Bronchial epithelial cell (primary cell): ENCODE measurements at regions not wholly inside any gene's neighbourhood (a gene's known extent, or its start where the extent isn't known, plus 50 kb on each side); places are given as distances from the start of the nearest gene placed in this dataset.
"Not testable (repeated sequence)": the region's sequence is repeated elsewhere in the genome, so short reads cannot be mapped to it uniquely, and the experiment has no call there.

Experiments used
- DNase-seq: peaks from one replicate; pipeline ENCODE4 v3.0.0-alpha.2; 2010; ENCODE audit warnings: low read depth
- FAIRE-seq: peaks from 2 replicates; lab custom pipeline; 2011; peaks lifted over from hg19 to GRCh38; lab: Jason Lieb, UNC
- H3K27me3 ChIP-seq: 2 replicates; pipeline ENCODE4 v1.5.1; 2011; ENCODE audit warnings: low read length; ENCODE audit not compliant: control insufficient read depth, insufficient read depth
- H3K36me3 ChIP-seq: 2 replicates; pipeline ENCODE4 v1.5.1; 2011; ENCODE audit warnings: low read length; ENCODE audit not compliant: control insufficient read depth, insufficient read depth
- H3K4me3 ChIP-seq: 2 replicates; pipeline ENCODE4 v1.5.1; 2011; ENCODE audit warnings: mild to moderate bottlenecking, low read depth, low read length, control low read depth
- TF ChIP-seq, protein P1 (sequence below): IDR thresholded peaks from 2 replicates; pipeline ENCODE4 v1.5.1; 2011; ENCODE audit warnings: mild to moderate bottlenecking, moderate library complexity, low read length, control low read depth, inconsistent platforms; ENCODE audit not compliant: insufficient read depth, severe bottlenecking

DNA sequence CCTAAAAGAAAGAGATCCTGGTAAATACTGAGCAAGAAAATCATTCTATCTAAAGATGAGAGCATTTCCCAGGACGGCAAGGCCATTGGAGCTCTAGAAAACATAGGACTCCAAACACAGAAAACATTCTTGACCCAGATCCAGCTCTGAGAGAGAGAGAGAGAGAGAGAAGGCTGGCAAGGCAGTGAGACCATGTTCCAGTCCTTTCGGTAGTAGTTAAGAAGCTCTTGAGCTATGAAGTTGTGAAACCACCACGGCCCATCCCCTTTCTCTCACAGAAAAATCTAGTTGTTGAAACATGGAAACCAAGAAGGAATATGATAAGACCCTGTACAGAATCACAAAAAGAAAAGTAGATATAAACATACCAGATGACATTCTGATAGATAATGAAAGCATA, 212.4 kb upstream of the NPSR1 start:
- Histone ChIP-seq H3K36me3 (no peaks in the 10 kb centered on the region), H3K4me3 (no peak overlapping the region), H3K27me3 (no peaks in the 10 kb centered on the region)
- FAIRE-seq (no peak), DNase-seq (no peak)
- TF ChIP-seq, protein P1, sequence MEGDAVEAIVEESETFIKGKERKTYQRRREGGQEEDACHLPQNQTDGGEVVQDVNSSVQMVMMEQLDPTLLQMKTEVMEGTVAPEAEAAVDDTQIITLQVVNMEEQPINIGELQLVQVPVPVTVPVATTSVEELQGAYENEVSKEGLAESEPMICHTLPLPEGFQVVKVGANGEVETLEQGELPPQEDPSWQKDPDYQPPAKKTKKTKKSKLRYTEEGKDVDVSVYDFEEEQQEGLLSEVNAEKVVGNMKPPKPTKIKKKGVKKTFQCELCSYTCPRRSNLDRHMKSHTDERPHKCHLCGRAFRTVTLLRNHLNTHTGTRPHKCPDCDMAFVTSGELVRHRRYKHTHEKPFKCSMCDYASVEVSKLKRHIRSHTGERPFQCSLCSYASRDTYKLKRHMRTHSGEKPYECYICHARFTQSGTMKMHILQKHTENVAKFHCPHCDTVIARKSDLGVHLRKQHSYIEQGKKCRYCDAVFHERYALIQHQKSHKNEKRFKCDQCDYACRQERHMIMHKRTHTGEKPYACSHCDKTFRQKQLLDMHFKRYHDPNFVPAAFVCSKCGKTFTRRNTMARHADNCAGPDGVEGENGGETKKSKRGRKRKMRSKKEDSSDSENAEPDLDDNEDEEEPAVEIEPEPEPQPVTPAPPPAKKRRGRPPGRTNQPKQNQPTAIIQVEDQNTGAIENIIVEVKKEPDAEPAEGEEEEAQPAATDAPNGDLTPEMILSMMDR: no peak

DNA sequence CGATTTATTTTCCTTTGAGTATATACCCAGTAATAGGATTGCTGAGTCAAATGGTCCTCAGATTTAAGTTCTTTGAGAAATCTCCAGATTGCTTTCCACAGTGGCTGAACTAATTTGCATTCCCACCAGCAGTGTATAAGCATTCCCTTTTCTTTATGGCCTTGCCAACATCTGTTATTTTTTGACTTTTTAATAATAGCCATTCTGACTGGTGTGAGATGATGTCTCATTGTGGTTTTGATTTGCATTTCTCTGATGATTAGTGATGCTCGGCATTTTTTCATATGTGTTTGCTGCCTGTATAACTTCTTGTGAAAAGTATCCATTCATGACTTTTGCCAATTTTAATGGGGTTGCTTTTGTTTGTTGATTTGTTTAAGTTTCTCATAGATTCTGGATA, 209.5 kb upstream of the NPSR1 start:
- FAIRE-seq, DNase-seq, H3K4me3 ChIP-seq, H3K27me3 ChIP-seq, H3K36me3 ChIP-seq: not testable (repeated sequence)

DNA sequence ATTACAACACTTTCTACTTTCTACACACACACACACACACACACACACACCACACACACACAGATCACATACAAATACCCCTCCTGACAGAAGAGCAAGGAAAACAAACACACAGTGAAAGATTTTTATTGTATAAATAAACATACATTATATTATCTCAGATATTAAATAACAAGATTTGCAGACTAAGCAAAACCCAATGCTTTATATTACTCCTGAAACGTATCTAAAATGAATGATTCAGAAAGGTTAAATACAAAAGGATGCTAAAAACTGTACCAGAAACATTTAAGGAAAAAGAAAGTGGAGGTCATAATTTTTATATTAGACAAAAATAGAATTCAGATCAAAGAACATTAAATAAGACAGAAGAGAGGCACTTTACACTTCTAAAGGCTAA, 208.3 kb upstream of the NPSR1 start:
- TF ChIP-seq, protein P1: no peak
- Histone ChIP-seq H3K36me3 (no peaks in the 10 kb centered on the region), H3K4me3 (no peak overlapping the region), H3K27me3 (no peaks in the 10 kb centered on the region)
- FAIRE-seq (no peak), DNase-seq (no peak)

DNA sequence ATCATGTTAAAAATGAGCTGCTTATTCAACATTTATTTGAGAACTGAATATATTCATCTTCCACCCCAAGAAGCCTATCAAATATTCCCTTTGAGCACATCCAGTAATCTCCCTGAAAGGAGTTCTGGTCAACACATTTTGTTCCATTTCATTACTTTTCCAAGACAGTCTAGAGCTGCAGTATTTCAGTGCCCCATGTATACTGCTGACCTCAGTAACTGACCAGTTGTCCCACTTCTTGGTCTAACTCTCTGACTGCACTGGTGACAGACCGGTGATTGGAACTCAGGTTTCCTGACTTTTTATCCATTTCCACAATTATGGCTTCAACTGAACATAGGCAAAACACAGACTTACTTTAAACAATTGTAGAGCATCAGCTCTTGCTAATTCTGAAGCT, 206.8 kb upstream of the NPSR1 start:
- TF ChIP-seq, protein P1: no peak
- Histone ChIP-seq H3K36me3 (no peaks in the 10 kb centered on the region), H3K27me3 (no peaks in the 10 kb centered on the region), H3K4me3 (no peak overlapping the region)
- DNase-seq: no peak
- FAIRE-seq: no peak

DNA sequence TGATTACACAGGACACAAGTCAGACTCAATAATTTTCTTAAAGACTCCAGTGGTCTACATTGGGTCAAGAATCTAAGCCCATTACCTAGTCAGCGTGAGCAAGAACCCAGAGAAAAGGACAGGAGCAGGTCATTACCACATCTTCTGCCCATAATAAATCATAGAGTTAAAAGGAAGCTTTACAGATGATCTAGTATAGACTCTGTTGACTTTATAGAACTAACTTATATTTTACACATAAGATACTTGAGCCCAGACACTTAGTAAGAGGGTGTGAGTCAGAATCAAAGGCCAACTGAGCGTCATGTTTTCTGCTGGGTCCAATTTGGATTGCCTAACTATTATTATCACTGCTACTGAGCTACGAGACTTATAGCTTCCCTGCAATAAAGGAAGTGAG, 206.1 kb upstream of the NPSR1 start:
- TF ChIP-seq, protein P1: no peak
- FAIRE-seq: no peak
- no peaks in the 10 kb centered on the region for H3K36me3 ChIP-seq
- H3K4me3 ChIP-seq: no peak overlapping the region
- H3K27me3 ChIP-seq: no peaks in the 10 kb centered on the region
- DNase-seq: peak; percentile 78

DNA sequence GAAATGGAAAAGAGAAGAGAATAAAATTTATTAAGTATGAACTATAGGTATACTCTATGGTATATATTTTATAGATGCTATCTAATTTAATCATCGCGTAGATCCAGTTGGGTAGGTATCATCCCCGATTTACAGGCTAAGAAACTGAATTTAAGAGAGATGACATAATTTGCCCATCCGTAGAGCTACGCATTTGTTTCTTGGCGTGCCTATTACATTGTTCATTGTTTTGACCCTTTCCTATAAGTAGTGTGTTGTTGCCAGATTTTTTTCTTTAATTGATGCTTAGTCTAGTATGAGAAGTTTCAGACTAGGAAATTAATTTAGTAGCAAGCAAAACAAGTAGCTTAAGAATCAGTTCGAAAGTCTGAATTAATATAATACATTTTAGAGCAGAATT, 205.7 kb upstream of the NPSR1 start:
- Histone ChIP-seq H3K36me3 (no peaks in the 10 kb centered on the region), H3K27me3 (no peaks in the 10 kb centered on the region), H3K4me3 (no peak overlapping the region)
- no peak for FAIRE-seq
- TF ChIP-seq, protein P1: no peak
- DNase-seq: no peak

DNA sequence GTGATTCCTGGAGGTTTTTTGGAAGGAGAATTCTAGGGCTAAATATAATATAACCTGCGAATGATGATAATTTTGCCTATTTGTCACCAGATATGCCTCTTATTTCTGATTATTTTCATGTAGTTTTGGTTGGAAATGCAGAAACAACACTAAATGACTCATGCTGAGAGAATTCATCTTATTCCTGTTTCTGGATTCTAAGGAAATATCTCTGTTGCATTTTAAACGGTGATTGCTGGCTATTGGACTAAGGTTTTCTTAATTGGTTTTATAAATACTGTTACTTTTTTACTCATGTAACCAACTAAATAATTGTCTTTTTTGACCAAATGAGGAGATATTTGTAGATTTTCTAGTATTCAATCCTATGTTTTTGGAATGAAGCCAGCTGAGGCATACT, 204.9 kb upstream of the NPSR1 start:
- TF ChIP-seq, protein P1: no peak
- FAIRE-seq: no peak
- no peak overlapping the region for H3K4me3 ChIP-seq
- no peaks in the 10 kb centered on the region for H3K36me3 ChIP-seq
- peak; percentile 18 for DNase-seq
- H3K27me3 ChIP-seq: no peaks in the 10 kb centered on the region
